Mammary epithelial cell (primary cell): ENCODE measurements at regions not wholly inside any gene's neighbourhood (a gene's known extent, or its start where the extent isn't known, plus 50 kb on each side); places are given as distances from the start of the nearest gene placed in this dataset.

Experiments used
- CTCF ChIP-seq, 2 donors: IDR thresholded peaks in 1 of 2; conservative IDR thresholded peaks in 1 of 2; 2 replicates each; pipeline ENCODE4 v1.5.1; 2011 to 2012; ENCODE audit warnings: inconsistent platforms in 2 of 2, low read length in 2 of 2, mild to moderate bottlenecking in 2 of 2, control low read depth in 1 of 2, low read depth in 1 of 2; ENCODE audit not compliant: insufficient read depth in 1 of 2; ENCODE audit errors: extremely low read depth in 1 of 2
- EZH2 ChIP-seq: IDR thresholded peaks from 2 replicates; pipeline ENCODE4 v1.6.1; 2012; ENCODE audit warnings: low read length, inconsistent platforms, borderline replicate concordance

GRCh38 chr15:96559631-96560030 is 229.1 kb downstream of the NR2F2 start:
- TF ChIP-seq CTCF (conservative IDR thresholded peaks at IDR 0.05 in 1 of 2, IDR thresholded peaks at IDR 0.05 in 1 of 2; ENCODE audit: extremely low read depth in 1 of 2, insufficient read depth in 1 of 2, low read depth in 1 of 2, low read length in 2 of 2): no peak
- TF ChIP-seq EZH2: no peak
